ENCODE measurements at regions not wholly inside any gene's neighbourhood (a gene's known extent, or its start where the extent isn't known, plus 50 kb on each side); places are given as distances from the start of the nearest gene placed in this dataset.

DNA sequence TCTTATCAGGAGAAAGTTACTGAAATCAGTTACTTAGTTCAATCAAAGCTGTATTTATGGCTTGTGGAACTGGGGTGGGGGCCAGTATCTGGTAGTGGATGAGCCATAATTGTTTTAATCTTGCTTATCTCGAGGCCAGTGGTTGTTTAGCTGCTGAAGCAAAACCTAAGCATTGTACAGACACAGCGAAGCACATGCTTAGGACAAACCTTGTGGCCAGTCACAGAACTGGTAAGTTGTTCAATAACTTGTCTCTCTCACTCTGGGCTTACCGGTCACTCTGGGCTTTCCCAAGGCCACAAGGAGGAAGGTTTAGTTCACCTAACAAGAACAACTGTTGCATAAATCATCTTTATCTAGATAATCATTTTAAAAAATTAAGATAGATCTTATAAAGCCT, 296.6 kb upstream of the NETO1 start:
- H3K36me3 ChIP-seq, result no peaks in the 10 kb centered on the region
- no peaks in the 10 kb centered on the region for H3K4me1 ChIP-seq
- no peak overlapping the region for H3K27ac ChIP-seq
- TF ChIP-seq CTCF (IDR thresholded peaks at IDR 0.05), result no peak
- no peak overlapping the region for H3K4me3 ChIP-seq
- no peak for DNase-seq (ENCODE audit: low spot score in 2 of 2)
- no peaks in the 10 kb centered on the region for H3K9me3 ChIP-seq
- intact Hi-C loops (cut with DNase I), result no loop called here
- no peaks in the 10 kb centered on the region for H3K27me3 ChIP-seq

GRCh38 chr18:73163236-73163635, 295.4 kb upstream of the NETO1 start:
- TF ChIP-seq CTCF (IDR thresholded peaks at IDR 0.05), result no peak
- H3K27ac ChIP-seq, result no peak overlapping the region
- DNase-seq (ENCODE audit: low spot score in 2 of 2), result no peak
- H3K4me3 ChIP-seq, result no peak overlapping the region
- no peaks in the 10 kb centered on the region for H3K36me3 ChIP-seq
- intact Hi-C loops (cut with DNase I), result no loop called here
- no peaks in the 10 kb centered on the region for H3K27me3 ChIP-seq
- H3K9me3 ChIP-seq, result no peaks in the 10 kb centered on the region
- H3K4me1 ChIP-seq, result no peaks in the 10 kb centered on the region

GRCh38 chr18:73156117-73156516, 288.3 kb upstream of the NETO1 start:
- intact Hi-C loops (cut with DNase I), result no loop called here

GRCh38 chr18:73153271-73153670, 285.5 kb upstream of the NETO1 start:
- Histone ChIP-seq H3K27me3 (no peaks in the 10 kb centered on the region), H3K36me3 (no peaks in the 10 kb centered on the region)
- intact Hi-C loops (cut with DNase I), result no loop called here

More at GRCh38 chr18:73156117-73156516, 288.3 kb upstream of the NETO1 start:
- Histone ChIP-seq H3K36me3 (no peaks in the 10 kb centered on the region), H3K27ac (no peak overlapping the region), H3K4me3 (no peak overlapping the region), H3K4me1 (no peaks in the 10 kb centered on the region), H3K9me3 (no peaks in the 10 kb centered on the region), H3K27me3 (no peaks in the 10 kb centered on the region)
- TF ChIP-seq CTCF (IDR thresholded peaks at IDR 0.05), result no peak
- DNase-seq (ENCODE audit: low spot score in 2 of 2), result no peak

GRCh38 chr18:73151086-73151485, 283.3 kb upstream of the NETO1 start:
- H3K4me1 ChIP-seq, result no peaks in the 10 kb centered on the region
- H3K27ac ChIP-seq, result no peak overlapping the region
- no peaks in the 10 kb centered on the region for H3K36me3 ChIP-seq
- DNase-seq (ENCODE audit: low spot score in 2 of 2), result no peak
- H3K27me3 ChIP-seq, result no peaks in the 10 kb centered on the region
- H3K4me3 ChIP-seq, result no peak overlapping the region
- no peaks in the 10 kb centered on the region for H3K9me3 ChIP-seq
- no peak for TF ChIP-seq CTCF (IDR thresholded peaks at IDR 0.05)
- intact Hi-C loops (cut with DNase I), result no loop called here

More at GRCh38 chr18:73153271-73153670, 285.5 kb upstream of the NETO1 start:
- TF ChIP-seq CTCF (IDR thresholded peaks at IDR 0.05), result no peak
- no peak overlapping the region for H3K27ac ChIP-seq
- no peaks in the 10 kb centered on the region for H3K9me3 ChIP-seq
- no peak for DNase-seq (ENCODE audit: low spot score in 2 of 2)
- no peaks in the 10 kb centered on the region for H3K4me1 ChIP-seq
- H3K4me3 ChIP-seq, result no peak overlapping the region

DNA sequence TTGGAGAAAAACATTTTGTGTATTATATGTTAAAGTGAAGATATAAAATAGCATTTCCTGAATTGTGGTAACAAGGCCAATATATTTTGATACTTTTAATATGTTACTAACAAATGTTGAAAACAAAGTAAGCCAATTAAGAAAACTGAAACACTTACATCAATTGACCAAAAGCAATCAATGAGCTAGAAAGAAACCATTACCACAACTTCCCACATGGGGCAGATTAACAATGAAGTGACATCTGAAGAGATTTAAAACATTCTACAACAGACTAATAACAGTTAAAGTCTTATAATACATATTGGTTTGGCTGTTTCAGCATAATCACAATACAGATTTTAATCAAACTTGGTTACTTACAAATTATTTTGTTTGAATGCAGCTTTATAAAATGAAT, 282.4 kb upstream of the NETO1 start:
- intact Hi-C loops (cut with DNase I), result no loop called here
- Histone ChIP-seq H3K9me3 (no peaks in the 10 kb centered on the region), H3K4me1 (no peaks in the 10 kb centered on the region), H3K36me3 (no peaks in the 10 kb centered on the region), H3K4me3 (no peak overlapping the region), H3K27ac (no peak overlapping the region), H3K27me3 (no peaks in the 10 kb centered on the region)
- no peak for TF ChIP-seq CTCF (IDR thresholded peaks at IDR 0.05)
- DNase-seq (ENCODE audit: low spot score in 2 of 2), result no peak

Measured in ascending aorta (tissue), 2 donors.